ENCODE measurements at regions not wholly inside any gene's neighbourhood (a gene's known extent, or its start where the extent isn't known, plus 50 kb on each side); places are given as distances from the start of the nearest gene placed in this dataset.

DNA sequence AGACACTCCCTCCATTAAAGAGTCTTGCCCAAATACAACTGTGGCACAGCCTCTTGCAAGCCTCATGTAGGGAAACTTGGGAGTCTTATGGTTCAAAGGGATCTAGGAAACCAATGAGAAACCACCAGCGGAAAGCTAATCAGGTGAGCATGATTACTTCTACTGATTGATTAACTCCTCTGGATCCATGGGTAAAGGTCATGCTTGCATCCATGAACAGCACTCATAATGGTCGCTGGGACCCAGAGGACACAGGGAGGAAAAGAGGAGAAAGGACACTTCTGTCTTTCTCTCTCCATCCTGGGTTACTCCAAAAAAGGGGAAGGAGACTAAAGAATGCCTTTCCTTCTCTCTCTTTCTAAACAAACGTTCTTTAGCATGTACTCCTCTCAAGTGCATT lies 1397.2 kb downstream of the LRFN5 start:
- H3K79me1 ChIP-seq (ENCODE audit: low read depth in 1 of 2, low read length in 2 of 2): no peaks in the 10 kb centered on the region
- no peak overlapping the region for H3K14ac ChIP-seq (replicated peaks; ENCODE audit: low read depth, low read length)
- no peak overlapping the region for H4K8ac ChIP-seq (ENCODE audit: low read depth in 2 of 2, low read length in 2 of 2)
- in situ Hi-C loops (cut with MboI; ENCODE audit: low sequenced_read_pairs): loop anchor here (10.0 to 25.0 kb wide), 2 partner anchors 779 to 892 kb away; no protein-coding TSS in a partner anchor
- TF ChIP-seq POLR2A (IDR thresholded peaks at IDR 0.05; ENCODE audit: low read depth, low read length) (no peak), MAFK (IDR thresholded peaks at IDR 0.05; ENCODE audit: low read depth, low read length) (no peak), MXI1 (IDR thresholded peaks at IDR 0.05; ENCODE audit: borderline replicate concordance, low read depth, low read length) (no peak), BHLHE40 (IDR thresholded peaks at IDR 0.05; ENCODE audit: low read depth, low read length) (no peak), FOS (IDR thresholded peaks at IDR 0.05; ENCODE audit: low read depth, low read length) (no peak)
- no peaks in the 10 kb centered on the region for H4K20me1 ChIP-seq (ENCODE audit: insufficient read depth, low read length)
- BruUV-seq (replicated peaks): no TSS peak
- H3K4ac ChIP-seq (ENCODE audit: low read depth, low read length): no peak overlapping the region
- peak; percentile 1 for DNase-seq
- H3K18ac ChIP-seq (ENCODE audit: low read depth, low read length): no peak overlapping the region
- no peak overlapping the region for H3K27ac ChIP-seq (ENCODE audit: insufficient read depth, low read length)
- no peaks in the 10 kb centered on the region for H3K27me3 ChIP-seq (ENCODE audit: control insufficient read depth, insufficient read depth, low read length)
- no peak overlapping the region for H2BK20ac ChIP-seq (ENCODE audit: low read depth, low read length)
- no peak for ATAC-seq (ENCODE audit: low read depth)
- no peak overlapping the region for H2BK15ac ChIP-seq (ENCODE audit: low read depth, low read length)
- H3K36me3 ChIP-seq (ENCODE audit: control insufficient read depth, insufficient read depth, low read length): no peaks in the 10 kb centered on the region
- ChIA-PET CTCF (no interaction called here), POLR2A (ENCODE audit: unreplicated experiment) (no interaction called here)
- H3K9ac ChIP-seq (ENCODE audit: low read depth, low read length): no peak overlapping the region
- no peak overlapping the region for H3K56ac ChIP-seq (ENCODE audit: extremely low read depth, insufficient read depth, low read length)
- no peak overlapping the region for H3K4me3 ChIP-seq (ENCODE audit: insufficient read depth, low read depth, low read length)
- dilution Hi-C loops (cut with HindIII; ENCODE audit: low sequenced_read_pairs, unreplicated experiment): no loop called here
- H4K91ac ChIP-seq (ENCODE audit: insufficient read depth, low read depth, low read length): no peak overlapping the region
- no peak overlapping the region for H2AK9ac ChIP-seq (replicated peaks; ENCODE audit: low read depth, low read length, poor library complexity)
- H4K5ac ChIP-seq (ENCODE audit: low read depth, low read length): no peak overlapping the region
- H3K4me2 ChIP-seq (ENCODE audit: low read depth, low read length): no peak overlapping the region
- H3K4me1 ChIP-seq (ENCODE audit: control insufficient read depth, insufficient read depth, low read length): no peaks in the 10 kb centered on the region
- H3K9me1 ChIP-seq (ENCODE audit: insufficient read depth, low read length): no peaks in the 10 kb centered on the region
- H3K23ac ChIP-seq (ENCODE audit: low read depth, low read length): no peak overlapping the region
- peaks cover 16% of the 10 kb centered on the region for H3K9me3 ChIP-seq (ENCODE audit: control insufficient read depth, insufficient read depth, low read length)
- no peak overlapping the region for H2BK120ac ChIP-seq (ENCODE audit: low read depth, low read length)
- H2AFZ ChIP-seq (replicated peaks; ENCODE audit: low read length, poor library complexity): no peak overlapping the region
- H2AK5ac ChIP-seq (ENCODE audit: low read depth, low read length): no peak overlapping the region
- H2BK5ac ChIP-seq (ENCODE audit: low read depth, low read length, poor library complexity, severe bottlenecking): no peak overlapping the region
- intact Hi-C loops (cut with micrococcal nuclease): no loop called here
- no CpG with 5 or more reads among the region's 3 CpGs for WGBS, 2 experiments (ENCODE audit: extremely low coverage in 2 of 2, insufficient read length in 1 of 2)
